H1 (cell line): ENCODE measurements at regions not wholly inside any gene's neighbourhood (a gene's known extent, or its start where the extent isn't known, plus 50 kb on each side); places are given as distances from the start of the nearest gene placed in this dataset.
"Not testable (repeated sequence)": the region's sequence is repeated elsewhere in the genome, so short reads cannot be mapped to it uniquely, and the experiment has no call there.

Source experiments
- CTCF ChIA-PET: fragments of 300-600 bp; sonication (Branson Sonifier 250); formaldehyde crosslinking; loops from one replicate; lab custom pipeline; 2021; ENCODE audit not compliant: partially characterized antibody; lab: Charles Lee
- POLR2A ChIA-PET: fragments of 300-600 bp; sonication (Branson Sonifier 250); formaldehyde crosslinking; loops from one replicate; lab custom pipeline; 2021; ENCODE audit warnings: inconsistent platforms; ENCODE audit not compliant: partially characterized antibody; lab: Charles Lee
- DNase-seq, 2 experiments: peaks; one replicate each; pipeline versions ENCODE4 v3.0.0 to v3.0.0-alpha.2; 2010 to 2022; ENCODE audit warnings: low spot score in 2 of 2, low read depth in 1 of 2, mixed read lengths in 1 of 2
- FAIRE-seq: peaks from 2 replicates; lab custom pipeline; 2011; peaks lifted over from hg19 to GRCh38; lab: Jason Lieb, UNC
- H2AFZ ChIP-seq: 2 replicates; pipeline ENCODE4 v1.8.1; 2012; ENCODE audit warnings: low read length, inconsistent platforms
- H2AK5ac ChIP-seq: 2 replicates; pipeline ENCODE4 v1.6.1; 2013; ENCODE audit warnings: low read depth, low read length
- H2BK120ac ChIP-seq: replicated peaks from 2 replicates; pipeline ENCODE3; 2013; ENCODE audit warnings: low read depth, low read length, inconsistent platforms
- H2BK12ac ChIP-seq: 2 replicates; pipeline ENCODE4 v1.6.1; 2013; ENCODE audit warnings: low read depth, low read length
- H2BK15ac ChIP-seq: 2 replicates; pipeline ENCODE4 v1.6.1; 2013; ENCODE audit warnings: low read length
- H2BK20ac ChIP-seq: 2 replicates; pipeline ENCODE4 v1.6.1; 2013; ENCODE audit warnings: low read length
- H2BK5ac ChIP-seq: 2 replicates; pipeline ENCODE4 v1.6.1; 2013; ENCODE audit warnings: low read depth, low read length
- H3K14ac ChIP-seq: 2 replicates; pipeline ENCODE4 v1.6.1; 2013; ENCODE audit warnings: inconsistent platforms; ENCODE audit not compliant: insufficient read length
- H3K18ac ChIP-seq: 2 replicates; pipeline ENCODE4 v1.6.1; 2013; ENCODE audit warnings: low read length; ENCODE audit errors: extremely low read depth
- H3K23ac ChIP-seq: 2 replicates; pipeline ENCODE4 v1.6.1; 2013; ENCODE audit warnings: inconsistent platforms; ENCODE audit not compliant: insufficient read length
- H3K23me2 ChIP-seq: 2 replicates; pipeline ENCODE4 v1.6.1; 2013; ENCODE audit warnings: low read depth, low read length
- H3K27ac ChIP-seq: 2 replicates; pipeline ENCODE4 v1.6.1; 2011; ENCODE audit warnings: low read depth, low read length, inconsistent platforms
- H3K27me3 ChIP-seq, 4 experiments: replicated peaks in 1 of 4; 1 replicate in 1 of 4; 2 replicates in 3 of 4; pipeline versions ENCODE4 v1.6.1 to v1.8.1; 2011 to 2013; ENCODE audit warnings: low read length in 3 of 4, mild to moderate bottlenecking in 3 of 4, inconsistent platforms in 2 of 4, mixed read lengths in 2 of 4, moderate library complexity in 1 of 4; ENCODE audit not compliant: control insufficient read depth in 3 of 4, insufficient read depth in 3 of 4; ENCODE audit errors: extremely low read depth in 1 of 4
- H3K36me3 ChIP-seq, 4 experiments: 2 replicates each; pipeline versions ENCODE4 v1.6.1 to v1.8.1; 2011 to 2013; ENCODE audit warnings: mild to moderate bottlenecking in 4 of 4, low read length in 3 of 4, moderate library complexity in 2 of 4, control low read depth in 1 of 4, inconsistent platforms in 1 of 4; ENCODE audit not compliant: insufficient read depth in 4 of 4, control insufficient read depth in 2 of 4
- H3K4ac ChIP-seq: replicated peaks from 2 replicates; pipeline ENCODE3; 2013; ENCODE audit warnings: low read length, low read depth, mixed read lengths, inconsistent platforms; ENCODE audit not compliant: insufficient read length
- H3K4me1 ChIP-seq, 4 experiments: replicated peaks in 1 of 4; 1 replicate in 1 of 4; 2 replicates in 3 of 4; pipeline versions ENCODE4 v1.6.1 to v1.8.1; 2011 to 2013; ENCODE audit warnings: low read length in 3 of 4, inconsistent platforms in 2 of 4, mixed read lengths in 1 of 4; ENCODE audit not compliant: insufficient read depth in 4 of 4, control insufficient read depth in 3 of 4
- H3K4me2 ChIP-seq, 2 experiments: 2 replicates each; pipeline versions ENCODE4 v1.6.1 to v1.8.1; 2011 to 2013; ENCODE audit warnings: low read depth in 2 of 2, low read length in 2 of 2, control low read depth in 1 of 2, inconsistent platforms in 1 of 2, mild to moderate bottlenecking in 1 of 2; ENCODE audit not compliant: insufficient read depth in 1 of 2
- H3K4me3 ChIP-seq, 4 experiments: fragments of 200-600, 300-600 bp in 1 of 4; sonication (generic), shearing (Covaris generic), sonication (Bioruptor Twin) in 1 of 4; 2 replicates each; pipeline versions ENCODE4 v1.5.1 to v1.8.1; 2011 to 2016; ENCODE audit warnings: low read length in 4 of 4, low read depth in 3 of 4, control low read depth in 2 of 4, inconsistent platforms in 2 of 4, mild to moderate bottlenecking in 2 of 4, mixed read lengths in 1 of 4, moderate library complexity in 1 of 4; ENCODE audit not compliant: insufficient read depth in 2 of 4; ENCODE audit errors: extremely low read depth in 1 of 4
- H3K56ac ChIP-seq: replicated peaks from 2 replicates; pipeline ENCODE3; 2013; ENCODE audit warnings: low read depth, mild to moderate bottlenecking, mixed read lengths, low read length, inconsistent platforms; ENCODE audit not compliant: insufficient read length
- H3K79me1 ChIP-seq: 2 replicates; pipeline ENCODE4 v1.6.1; 2013; ENCODE audit warnings: low read depth, low read length, control low read depth
- H3K79me2 ChIP-seq, 2 experiments: 2 replicates each; pipeline versions ENCODE4 v1.6.1 to v1.8.1; 2012 to 2013; ENCODE audit warnings: low read length in 2 of 2, mild to moderate bottlenecking in 2 of 2, inconsistent platforms in 1 of 2; ENCODE audit not compliant: insufficient read depth in 2 of 2, control insufficient read depth in 1 of 2
- H3K9ac ChIP-seq, 4 experiments: replicated peaks in 1 of 4; 1 replicate in 1 of 4; 2 replicates in 3 of 4; pipeline versions ENCODE4 v1.6.1 to v1.8.1; 2011 to 2013; ENCODE audit warnings: low read depth in 3 of 4, low read length in 3 of 4, control low read depth in 2 of 4, mild to moderate bottlenecking in 2 of 4, moderate library complexity in 2 of 4, inconsistent platforms in 1 of 4; ENCODE audit errors: extremely low read depth in 1 of 4
- H3K9me3 ChIP-seq, 2 experiments: 2 replicates each; pipeline versions ENCODE4 v1.6.1 to v1.8.1; 2012 to 2013; ENCODE audit warnings: mild to moderate bottlenecking in 2 of 2, moderate library complexity in 2 of 2, control low read depth in 1 of 2, inconsistent platforms in 1 of 2, low read depth in 1 of 2, low read length in 1 of 2, mixed read lengths in 1 of 2; ENCODE audit not compliant: insufficient read depth in 2 of 2
- H4K20me1 ChIP-seq, 2 experiments: replicated peaks in 1 of 2; 2 replicates each; pipeline versions ENCODE3 to v1.8.1; 2011 to 2013; ENCODE audit warnings: inconsistent platforms in 2 of 2, low read length in 2 of 2, mild to moderate bottlenecking in 1 of 2; ENCODE audit not compliant: insufficient read depth in 2 of 2, control insufficient read depth in 1 of 2
- H4K5ac ChIP-seq: 2 replicates; pipeline ENCODE4 v1.6.1; 2013; ENCODE audit warnings: low read length, low read depth, mixed read lengths, inconsistent platforms; ENCODE audit not compliant: insufficient read length
- H4K8ac ChIP-seq: 2 replicates; pipeline ENCODE4 v1.8.0; 2013; ENCODE audit warnings: mild to moderate bottlenecking, moderate library complexity, low read length, inconsistent platforms; ENCODE audit not compliant: insufficient read depth; ENCODE audit errors: extremely low read depth
- H4K91ac ChIP-seq: replicated peaks from 2 replicates; pipeline ENCODE3; 2013; ENCODE audit warnings: low read length, mixed read lengths, inconsistent platforms; ENCODE audit not compliant: insufficient read length
- WGBS, 2 experiments: shearing (Covaris generic) in 1 of 2; methylation state at CpG; one replicate each; pipeline versions ENCODE4 v1.1.6 to v1.1.7; 2013 to 2015; ENCODE audit warnings: low lambda C conversion rate in 2 of 2, mixed read lengths in 2 of 2, inconsistent platforms in 1 of 2, low coverage in 1 of 2, missing lambda C conversion rate in 1 of 2; ENCODE audit not compliant: insufficient replicate concordance in 2 of 2, insufficient coverage in 1 of 2, insufficient read length in 1 of 2; ENCODE audit errors: extremely low coverage in 1 of 2, missing lambda C conversion rate in 1 of 2; 5-methylcytosine and 5-hydroxymethylcytosine counted together

DNA sequence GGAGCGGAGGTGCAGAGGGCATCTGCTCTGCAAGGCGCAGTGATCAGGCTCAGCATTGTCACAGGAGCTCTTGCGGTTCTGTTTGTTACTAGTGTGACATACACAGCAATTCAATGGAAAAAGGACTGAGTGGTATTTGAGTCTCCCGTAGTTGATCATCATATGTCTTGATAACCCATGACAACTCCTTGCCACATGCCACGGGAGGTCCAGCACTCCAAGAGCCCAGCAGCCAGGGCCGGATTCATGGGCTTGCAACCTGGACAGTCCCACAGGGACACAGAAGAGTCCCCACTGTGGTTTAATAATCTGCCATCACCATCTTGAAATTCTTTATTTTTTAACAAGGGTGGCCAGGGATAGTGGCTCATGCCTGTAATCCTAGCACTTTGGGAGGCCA is 58.1 kb upstream of the ROPN1B start:
- H4K20me1 ChIP-seq, H3K27ac ChIP-seq, H3K4me2 ChIP-seq, H2BK120ac ChIP-seq, H4K5ac ChIP-seq, H2AFZ ChIP-seq, H3K23me2 ChIP-seq, H4K91ac ChIP-seq, POLR2A ChIA-PET, H3K27me3 ChIP-seq, H2BK12ac ChIP-seq, H4K8ac ChIP-seq, H2BK20ac ChIP-seq, H3K4me3 ChIP-seq, H3K4me1 ChIP-seq, H3K79me1 ChIP-seq, H2BK15ac ChIP-seq, DNase-seq, H3K9ac ChIP-seq, H3K79me2 ChIP-seq, FAIRE-seq, H2AK5ac ChIP-seq, H3K14ac ChIP-seq, H3K56ac ChIP-seq, H2BK5ac ChIP-seq, H3K4ac ChIP-seq, H3K9me3 ChIP-seq, H3K18ac ChIP-seq, H3K36me3 ChIP-seq, H3K23ac ChIP-seq: not testable (repeated sequence)
- CTCF ChIA-PET, result interaction anchor here (0.7 kb wide), 1 partner anchor 72 kb away, joined by 3 read pairs; no protein-coding TSS in a partner anchor
- 90% methylated on average over 6 of the region's 6 CpGs; no CpG with 5 or more reads in 1 of the 2 experiments for WGBS, 2 experiments

DNA sequence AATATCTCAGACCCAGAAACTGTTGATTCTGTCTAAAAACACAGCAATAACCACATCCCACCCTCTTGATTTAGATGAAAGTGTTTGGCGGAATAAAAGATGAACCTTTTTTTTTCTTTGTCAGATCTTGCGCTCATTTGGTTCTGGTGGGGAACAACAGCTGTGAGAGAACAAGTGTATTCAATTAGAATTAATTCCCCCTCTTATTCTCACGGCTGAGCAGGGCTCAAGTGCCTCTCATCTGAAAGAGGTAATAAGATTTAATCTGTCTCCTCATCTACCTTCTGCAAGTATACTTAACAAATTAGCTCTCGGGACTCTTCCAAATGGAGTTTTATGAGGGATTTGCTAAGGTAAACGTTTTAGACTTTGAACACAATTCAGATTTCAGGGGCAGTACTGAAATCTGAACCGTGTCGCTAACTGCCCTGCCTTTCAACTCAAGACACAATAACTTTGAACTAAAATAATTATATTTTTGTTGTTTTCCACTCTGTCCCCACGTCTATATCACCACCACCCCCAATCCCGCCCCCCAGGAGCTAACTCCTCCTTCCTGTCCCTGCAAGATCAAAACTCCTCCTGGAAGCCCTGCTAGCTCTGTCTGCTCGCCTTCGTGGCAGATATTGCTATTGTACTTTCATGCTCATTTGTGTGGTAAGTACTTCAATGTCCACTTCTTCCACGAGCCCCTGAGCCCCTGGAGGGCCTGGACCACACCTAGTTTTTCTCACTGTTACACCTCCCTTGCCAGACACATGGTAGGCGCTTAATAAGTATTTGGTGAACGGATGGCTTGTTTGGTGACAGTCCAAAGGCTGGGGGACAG is 54.2 kb upstream of the ROPN1B start:
- H4K5ac ChIP-seq, H2BK120ac ChIP-seq, H3K23me2 ChIP-seq, H3K23ac ChIP-seq, H3K4ac ChIP-seq, H2BK5ac ChIP-seq, H3K9me3 ChIP-seq, H3K4me1 ChIP-seq, H3K36me3 ChIP-seq, H3K79me1 ChIP-seq, POLR2A ChIA-PET, H2BK20ac ChIP-seq, H3K27ac ChIP-seq, H3K9ac ChIP-seq, H4K20me1 ChIP-seq, H4K8ac ChIP-seq, CTCF ChIA-PET, H2AK5ac ChIP-seq, H3K79me2 ChIP-seq, H3K27me3 ChIP-seq, FAIRE-seq, H4K91ac ChIP-seq, H2BK15ac ChIP-seq, H3K56ac ChIP-seq, H3K14ac ChIP-seq, H3K18ac ChIP-seq, DNase-seq, H2AFZ ChIP-seq: not testable (repeated sequence)
- WGBS, 2 experiments, result 39% methylated on average over 14 of the region's 14 CpGs; no CpG with 5 or more reads in 1 of the 2 experiments
- Histone ChIP-seq H2BK12ac (0 out of 2 replicates have a peak overlapping the region, but pooled peaks have one; percentile 17), H3K4me3 (peak overlapping the region; percentile 33 to 64 (median 49)), H3K4me2 (peak overlapping the region; percentile 69 to 80)
